ENCODE measurements at regions not wholly inside any gene's neighbourhood (a gene's known extent, or its start where the extent isn't known, plus 50 kb on each side); places are given as distances from the start of the nearest gene placed in this dataset.

- TF ChIP-seq, protein P1, sequence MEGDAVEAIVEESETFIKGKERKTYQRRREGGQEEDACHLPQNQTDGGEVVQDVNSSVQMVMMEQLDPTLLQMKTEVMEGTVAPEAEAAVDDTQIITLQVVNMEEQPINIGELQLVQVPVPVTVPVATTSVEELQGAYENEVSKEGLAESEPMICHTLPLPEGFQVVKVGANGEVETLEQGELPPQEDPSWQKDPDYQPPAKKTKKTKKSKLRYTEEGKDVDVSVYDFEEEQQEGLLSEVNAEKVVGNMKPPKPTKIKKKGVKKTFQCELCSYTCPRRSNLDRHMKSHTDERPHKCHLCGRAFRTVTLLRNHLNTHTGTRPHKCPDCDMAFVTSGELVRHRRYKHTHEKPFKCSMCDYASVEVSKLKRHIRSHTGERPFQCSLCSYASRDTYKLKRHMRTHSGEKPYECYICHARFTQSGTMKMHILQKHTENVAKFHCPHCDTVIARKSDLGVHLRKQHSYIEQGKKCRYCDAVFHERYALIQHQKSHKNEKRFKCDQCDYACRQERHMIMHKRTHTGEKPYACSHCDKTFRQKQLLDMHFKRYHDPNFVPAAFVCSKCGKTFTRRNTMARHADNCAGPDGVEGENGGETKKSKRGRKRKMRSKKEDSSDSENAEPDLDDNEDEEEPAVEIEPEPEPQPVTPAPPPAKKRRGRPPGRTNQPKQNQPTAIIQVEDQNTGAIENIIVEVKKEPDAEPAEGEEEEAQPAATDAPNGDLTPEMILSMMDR (IDR thresholded peaks at IDR 0.05) = no peak
- no peak for TF ChIP-seq POLR2A (IDR thresholded peaks at IDR 0.05)
- TF ChIP-seq POLR2AphosphoS5 (IDR thresholded peaks at IDR 0.05) = no peak
- TF ChIP-seq EP300 (IDR thresholded peaks at IDR 0.05) = no peak
Measured at GRCh38 chr9:100662122-100662521, 84.2 kb downstream of the CAVIN4 start.
